HepG2 (cell line): ENCODE measurements at regions not wholly inside any gene's neighbourhood (a gene's known extent, or its start where the extent isn't known, plus 50 kb on each side); places are given as distances from the start of the nearest gene placed in this dataset.

Experiments used
- ATAC-seq: fragments of 200-7000 bp; cut with Tn5 transposase; 3 replicates; pipeline ENCODE4 v1.9.1; 2020; ENCODE audit warnings: mild to moderate bottlenecking, moderate library complexity
- BruUV-seq: library from RNA; stranded (reverse); fragments of 400-500 nt; replicated peaks from 2 replicates; lab custom pipeline; 2021; lab: Mats Ljungman, UMichigan
- CTCF ChIA-PET: fragments of 300-600 bp; formaldehyde crosslinking; extraction: SDS; loops from one replicate; lab custom pipeline; 2021; ENCODE audit warnings: low total read pairs, inconsistent platforms, low intra/inter-chr PET ratio; lab: Yijun Ruan, JAX
- POLR2A ChIA-PET: fragments of 350-600 bp; sonication (Branson Sonifier 250); formaldehyde crosslinking; loops from one replicate; lab custom pipeline; 2020; ENCODE audit warnings: antibody characterized with exemption, inconsistent platforms; lab: Yijun Ruan, JAX
- DNase-seq: peaks from one replicate; pipeline ENCODE4 v3.0.0-alpha.2; 2015; ENCODE audit warnings: low spot score
- FAIRE-seq: peaks from 3 replicates; lab custom pipeline; 2011; peaks lifted over from hg19 to GRCh38; lab: Jason Lieb, UNC
- H2AFZ ChIP-seq: one replicate; pipeline ENCODE4 v1.6.1; 2011; ENCODE audit warnings: low read length, inconsistent platforms
- H3K27ac ChIP-seq: fragments of 300-600 bp; 3 replicates; pipeline ENCODE4 v1.8.0; 2011; ENCODE audit warnings: mixed run types, mild to moderate bottlenecking, mixed read lengths, low read length, inconsistent platforms; ENCODE audit not compliant: insufficient read depth; ENCODE audit errors: extremely low read length
- H3K27me3 ChIP-seq, 2 experiments: fragments of 200-600 bp in 1 of 2; 2 replicates in 1 of 2; 3 replicates in 1 of 2; pipeline versions ENCODE4 v1.6.0 to v1.8.0; 2011; ENCODE audit warnings: low read length in 2 of 2, mild to moderate bottlenecking in 2 of 2, moderate library complexity in 2 of 2, inconsistent platforms in 1 of 2; ENCODE audit not compliant: insufficient read depth in 2 of 2, control insufficient read depth in 1 of 2
- H3K36me3 ChIP-seq, 2 experiments: fragments of 200-600 bp in 1 of 2; replicated peaks in 1 of 2; 2 replicates in 1 of 2; 3 replicates in 1 of 2; pipeline versions ENCODE4 v1.5.1 to v1.8.0; 2011; ENCODE audit warnings: low read length in 2 of 2, inconsistent platforms in 1 of 2; ENCODE audit not compliant: insufficient read depth in 2 of 2, control insufficient read depth in 1 of 2
- H3K4me1 ChIP-seq: 2 replicates; pipeline ENCODE4 v1.5.1; 2012; ENCODE audit warnings: low read length, inconsistent platforms; ENCODE audit not compliant: insufficient read depth
- H3K4me2 ChIP-seq: 2 replicates; pipeline ENCODE4 v1.6.0; 2011; ENCODE audit warnings: low read depth, low read length, inconsistent platforms
- H3K4me3 ChIP-seq, 3 experiments: fragments of 200-600 bp in 1 of 3; sonication (generic), shearing (Covaris generic) in 1 of 3; replicated peaks in 1 of 3; 2 replicates each; pipeline ENCODE4 v1.5.1; 2011 to 2016; ENCODE audit warnings: low read length in 3 of 3, inconsistent platforms in 2 of 3, low read depth in 2 of 3, mild to moderate bottlenecking in 2 of 3, control low read depth in 1 of 3, mixed read lengths in 1 of 3; ENCODE audit not compliant: insufficient read depth in 1 of 3
- H3K79me2 ChIP-seq: one replicate; pipeline ENCODE4 v1.6.1; 2011; ENCODE audit warnings: low read length, inconsistent platforms; ENCODE audit not compliant: insufficient read depth
- H3K9ac ChIP-seq: 2 replicates; pipeline ENCODE4 v1.6.0; 2011; ENCODE audit warnings: mild to moderate bottlenecking, low read depth, low read length, inconsistent platforms; ENCODE audit not compliant: insufficient read depth
- H3K9me3 ChIP-seq: 2 replicates; pipeline ENCODE4 v1.5.1; 2012; ENCODE audit warnings: mild to moderate bottlenecking, low read length
- H4K20me1 ChIP-seq: 2 replicates; pipeline ENCODE4 v1.6.0; 2011; ENCODE audit warnings: inconsistent platforms, mild to moderate bottlenecking, low read length, moderate library complexity; ENCODE audit not compliant: insufficient read depth
- ARNTL ChIP-seq: sonication (generic); formaldehyde crosslinking; IDR thresholded peaks from 2 replicates; pipeline ENCODE4 v1.4.0; 2020; ENCODE audit warnings: mild to moderate bottlenecking, missing genetic modification reagents
- PRMT3 ChIP-seq: sonication (generic); formaldehyde crosslinking; IDR thresholded peaks from 2 replicates; pipeline ENCODE4 v1.8.1; 2022; ENCODE audit warnings: low read depth, mild to moderate bottlenecking, moderate library complexity, missing genetic modification reagents, borderline replicate concordance
- ZBTB38 ChIP-seq: sonication (generic); formaldehyde crosslinking; IDR thresholded peaks from 2 replicates; pipeline ENCODE4 v1.5.1; 2020; ENCODE audit warnings: mild to moderate bottlenecking, missing genetic modification reagents
- ZNF296 ChIP-seq: sonication (generic); formaldehyde crosslinking; conservative IDR thresholded peaks from 2 replicates; pipeline ENCODE4 v1.5.0; 2020; ENCODE audit warnings: mild to moderate bottlenecking, missing genetic modification reagents
- WGBS: methylation state at CpG from one replicate; pipeline ENCODE4 v1.1.6; 2017; ENCODE audit warnings: low lambda C conversion rate; 5-methylcytosine and 5-hydroxymethylcytosine counted together
- in situ Hi-C: cut with HindIII; loops from 2 replicates; pipeline ENCODE4 v1.10.0; 2017; ENCODE audit warnings: low pct_unique_long_range_greater_than_20kb; ENCODE audit not compliant: extremely low pct_ligation_motif_present
- intact Hi-C: fragments of 100-400 bp; cut with micrococcal nuclease; formaldehyde crosslinking; loops from one replicate; pipeline ENCODE4 v1.10.0; 2022; ENCODE audit not compliant: unreplicated experiment
- TF ChIP-seq, protein P1 (sequence below): sonication (generic); formaldehyde crosslinking; IDR thresholded peaks from 2 replicates; pipeline ENCODE4 v1.8.0; 2022; ENCODE audit warnings: mild to moderate bottlenecking, missing genetic modification reagents, borderline replicate concordance
- TF ChIP-seq, protein P2 (sequence below): sonication (generic); formaldehyde crosslinking; IDR thresholded peaks from 2 replicates; pipeline ENCODE4 v1.5.0; 2020; ENCODE audit warnings: mild to moderate bottlenecking, missing genetic modification reagents

DNA sequence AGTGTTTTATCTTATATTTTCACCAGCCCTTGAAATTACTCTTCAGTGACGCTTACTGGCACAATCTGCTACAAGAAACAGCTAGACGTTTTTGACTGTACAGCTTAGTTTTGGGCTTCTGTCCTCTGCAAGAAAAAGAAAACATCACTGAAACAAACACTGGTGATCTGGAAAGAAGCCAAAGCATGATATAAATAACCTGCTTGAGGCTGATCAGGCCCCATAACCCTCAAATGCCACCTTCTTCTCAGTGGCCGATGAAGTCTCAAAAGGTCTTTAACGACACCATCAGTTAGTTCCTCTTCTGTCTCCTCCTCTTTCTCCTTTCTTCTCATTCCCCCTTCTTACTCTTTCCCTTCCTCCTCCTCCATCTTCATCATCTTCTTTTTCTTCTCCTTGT is 942.3 kb upstream of the TMEM132C start:
- BruUV-seq, result no TSS peak
- Histone ChIP-seq H4K20me1 (no peaks in the 10 kb centered on the region), H3K27me3 (no peaks in the 10 kb centered on the region), H3K9me3 (peaks cover 35% of the 10 kb centered on the region), H3K4me2 (no peak overlapping the region), H3K4me3 (no peak overlapping the region), H3K36me3 (no peaks in the 10 kb centered on the region), H3K27ac (no peak overlapping the region), H3K79me2 (no peaks in the 10 kb centered on the region), H3K4me1 (no peaks in the 10 kb centered on the region), H3K9ac (no peak overlapping the region), H2AFZ (no peak overlapping the region)
- TF ChIP-seq ZNF296 (CRISPR knock-in tag) (no peak), ARNTL (no peak), PRMT3 (CRISPR knock-in tag) (no peak), ZBTB38 (CRISPR knock-in tag) (no peak)
- TF ChIP-seq, protein P1, sequence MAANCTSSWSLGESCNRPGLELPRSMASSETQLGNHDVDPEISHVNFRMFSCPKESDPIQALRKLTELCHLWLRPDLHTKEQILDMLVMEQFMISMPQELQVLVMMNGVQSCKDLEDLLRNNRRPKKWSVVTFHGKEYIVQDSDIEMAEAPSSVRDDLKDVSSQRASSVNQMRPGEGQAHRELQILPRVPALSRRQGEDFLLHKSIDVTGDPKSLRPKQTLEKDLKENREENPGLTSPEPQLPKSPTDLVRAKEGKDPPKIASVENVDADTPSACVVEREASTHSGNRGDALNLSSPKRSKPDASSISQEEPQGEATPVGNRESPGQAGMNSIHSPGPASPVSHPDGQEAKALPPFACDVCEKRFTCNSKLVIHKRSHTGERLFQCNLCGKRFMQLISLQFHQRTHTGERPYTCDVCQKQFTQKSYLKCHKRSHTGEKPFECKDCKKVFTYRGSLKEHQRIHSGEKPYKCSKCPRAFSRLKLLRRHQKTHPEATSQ (CRISPR knock-in tag), result no peak
- TF ChIP-seq, protein P2, sequence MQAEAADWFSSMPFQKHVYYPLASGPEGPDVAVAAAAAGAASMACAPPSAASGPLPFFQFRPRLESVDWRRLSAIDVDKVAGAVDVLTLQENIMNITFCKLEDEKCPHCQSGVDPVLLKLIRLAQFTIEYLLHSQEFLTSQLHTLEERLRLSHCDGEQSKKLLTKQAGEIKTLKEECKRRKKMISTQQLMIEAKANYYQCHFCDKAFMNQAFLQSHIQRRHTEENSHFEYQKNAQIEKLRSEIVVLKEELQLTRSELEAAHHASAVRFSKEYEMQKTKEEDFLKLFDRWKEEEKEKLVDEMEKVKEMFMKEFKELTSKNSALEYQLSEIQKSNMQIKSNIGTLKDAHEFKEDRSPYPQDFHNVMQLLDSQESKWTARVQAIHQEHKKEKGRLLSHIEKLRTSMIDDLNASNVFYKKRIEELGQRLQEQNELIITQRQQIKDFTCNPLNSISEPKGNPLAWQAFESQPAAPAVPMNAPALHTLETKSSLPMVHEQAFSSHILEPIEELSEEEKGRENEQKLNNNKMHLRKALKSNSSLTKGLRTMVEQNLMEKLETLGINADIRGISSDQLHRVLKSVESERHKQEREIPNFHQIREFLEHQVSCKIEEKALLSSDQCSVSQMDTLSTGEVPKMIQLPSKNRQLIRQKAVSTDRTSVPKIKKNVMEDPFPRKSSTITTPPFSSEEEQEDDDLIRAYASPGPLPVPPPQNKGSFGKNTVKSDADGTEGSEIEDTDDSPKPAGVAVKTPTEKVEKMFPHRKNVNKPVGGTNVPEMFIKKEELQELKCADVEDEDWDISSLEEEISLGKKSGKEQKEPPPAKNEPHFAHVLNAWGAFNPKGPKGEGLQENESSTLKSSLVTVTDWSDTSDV, result no peak
- in situ Hi-C loops (no loop called here), intact Hi-C loops (no loop called here)
- ATAC-seq (no peak), FAIRE-seq (no peak), DNase-seq (no peak)
- 27% methylated on average over 4 of the region's 4 CpGs for WGBS
- POLR2A ChIA-PET, result no interaction called here
- CTCF ChIA-PET, result no interaction called here
